GM12892 (cell line): ENCODE measurements at regions not wholly inside any gene's neighbourhood (a gene's known extent, or its start where the extent isn't known, plus 50 kb on each side); places are given as distances from the start of the nearest gene placed in this dataset.

Experiments used
- POLR2A ChIP-seq: IDR thresholded peaks from 2 replicates; pipeline ENCODE4 v1.6.1; 2011; ENCODE audit warnings: low read depth, low read length, control low read depth
- POLR2AphosphoS5 ChIP-seq: IDR thresholded peaks from 2 replicates; pipeline ENCODE4 v1.6.1; 2011; ENCODE audit warnings: low read depth, low read length, control low read depth
- TAF1 ChIP-seq: IDR thresholded peaks from 2 replicates; pipeline ENCODE4 v1.6.1; 2011; ENCODE audit warnings: low read depth, mild to moderate bottlenecking, control low read depth, low read length, borderline replicate concordance

GRCh38 chr2:239609162-239609561, 208.3 kb upstream of the HDAC4 start:
- TF ChIP-seq TAF1: no peak
- TF ChIP-seq POLR2A: no peak
- TF ChIP-seq POLR2AphosphoS5: no peak
